OCI-LY7 (cell line): ENCODE measurements at regions not wholly inside any gene's neighbourhood (a gene's known extent, or its start where the extent isn't known, plus 50 kb on each side); places are given as distances from the start of the nearest gene placed in this dataset.

Source experiments
- BruUV-seq: library from RNA; stranded (reverse); fragments of 400-500 nt; replicated peaks from 2 replicates; lab custom pipeline; 2021; lab: Mats Ljungman, UMichigan
- CTCF ChIA-PET: fragments of 300-600 bp; sonication (Branson Sonifier 250); formaldehyde crosslinking; loops from one replicate; lab custom pipeline; 2022; ENCODE audit warnings: antibody characterized with exemption; ENCODE audit not compliant: unreplicated experiment; lab: Charles Lee
- POLR2A ChIA-PET: fragments of 300-600 bp; sonication (Branson Sonifier 250); formaldehyde crosslinking; loops from one replicate; lab custom pipeline; 2022; ENCODE audit warnings: antibody characterized with exemption; lab: Charles Lee
- DNase-seq: peaks from one replicate; pipeline ENCODE4 v3.0.0-alpha.2; 2015; ENCODE audit warnings: low spot score
- H2AFZ ChIP-seq: fragments of 200-600 bp; sonication (generic), shearing (Covaris generic); 2 replicates; pipeline ENCODE4 v1.6.1; 2014; ENCODE audit warnings: mild to moderate bottlenecking, antibody characterized with exemption, low read length, moderate library complexity
- H3K27ac ChIP-seq: fragments of 200-600 bp; sonication (generic); 2 replicates; pipeline ENCODE4 v1.5.1; 2014; ENCODE audit warnings: mixed run types, low read depth, mild to moderate bottlenecking, moderate library complexity, low read length, inconsistent platforms; ENCODE audit not compliant: poor library complexity, severe bottlenecking
- H3K36me3 ChIP-seq: fragments of 200-600 bp; sonication (generic); 2 replicates; pipeline ENCODE4 v1.6.1; 2014; ENCODE audit warnings: mild to moderate bottlenecking, antibody characterized with exemption, low read length, moderate library complexity, mixed read lengths; ENCODE audit not compliant: insufficient read depth
- H3K4me1 ChIP-seq: fragments of 200-600 bp; sonication (generic); 2 replicates; pipeline ENCODE4 v1.5.1; 2014; ENCODE audit warnings: mild to moderate bottlenecking, low read length; ENCODE audit not compliant: insufficient read depth, poor library complexity, severe bottlenecking
- H3K4me2 ChIP-seq: fragments of 200-600 bp; sonication (generic); 2 replicates; pipeline ENCODE4 v1.6.1; 2014; ENCODE audit warnings: mild to moderate bottlenecking, low read length
- H3K4me3 ChIP-seq: fragments of 200-600 bp; sonication (generic); 2 replicates; pipeline ENCODE4 v1.5.1; 2014; ENCODE audit warnings: mild to moderate bottlenecking, low read depth, low read length; ENCODE audit not compliant: poor library complexity, severe bottlenecking
- H3K79me2 ChIP-seq: fragments of 200-600 bp; sonication (generic); 2 replicates; pipeline ENCODE4 v1.6.1; 2016; ENCODE audit warnings: low read depth, mild to moderate bottlenecking, low read length, moderate library complexity, mixed read lengths; ENCODE audit not compliant: insufficient read depth
- H3K9me2 ChIP-seq: fragments of 200-600 bp; sonication (generic); 2 replicates; pipeline ENCODE4 v1.6.1; 2016; ENCODE audit warnings: mild to moderate bottlenecking, low read length, mixed read lengths; ENCODE audit not compliant: insufficient read depth
- H3K9me3 ChIP-seq: fragments of 200-600 bp; sonication (generic); 2 replicates; pipeline ENCODE4 v1.6.1; 2014; ENCODE audit warnings: mild to moderate bottlenecking, mixed run types, low read length, mixed read lengths
- H4K20me1 ChIP-seq: fragments of 200-600 bp; sonication (generic); 2 replicates; pipeline ENCODE4 v1.6.1; 2014; ENCODE audit warnings: mild to moderate bottlenecking, antibody characterized with exemption, low read length, moderate library complexity, mixed read lengths; ENCODE audit not compliant: insufficient read depth
- CTCF ChIP-seq: fragments of 200-600 bp; sonication (generic); conservative IDR thresholded peaks from 2 replicates; pipeline ENCODE4 v1.5.1; 2014; ENCODE audit warnings: mild to moderate bottlenecking, antibody characterized with exemption, low read length, moderate library complexity, mixed read lengths
- EZH2phosphoT487 ChIP-seq: fragments of 200-600 bp; sonication (generic); IDR thresholded peaks from 2 replicates; pipeline ENCODE4 v1.6.1; 2018; ENCODE audit warnings: low read depth, borderline replicate concordance, mild to moderate bottlenecking, mixed run types, antibody characterized with exemption, low read length, moderate library complexity, mixed read lengths
- intact Hi-C: fragments of 100-400 bp; cut with micrococcal nuclease; formaldehyde crosslinking; loops from one replicate; pipeline ENCODE4 v1.10.0; 2022; ENCODE audit not compliant: unreplicated experiment

GRCh38 chr2:18957909-18958308 is 368.5 kb upstream of the NT5C1B start:
- no peak for TF ChIP-seq CTCF
- H3K4me2 ChIP-seq = no peak overlapping the region
- no peaks in the 10 kb centered on the region for H4K20me1 ChIP-seq
- no TSS peak for BruUV-seq
- H3K36me3 ChIP-seq = no peaks in the 10 kb centered on the region
- DNase-seq = no peak
- no peaks in the 10 kb centered on the region for H3K4me1 ChIP-seq
- H2AFZ ChIP-seq = no peak overlapping the region
- H3K27ac ChIP-seq = no peak overlapping the region
- H3K9me2 ChIP-seq = no peaks in the 10 kb centered on the region
- intact Hi-C loops = no loop called here
- CTCF ChIA-PET = no interaction called here
- POLR2A ChIA-PET = interaction anchor here (0.7 kb wide), 1 partner anchor 17 kb away, joined by 3 read pairs; no protein-coding TSS in a partner anchor
- no peaks in the 10 kb centered on the region for H3K9me3 ChIP-seq
- H3K79me2 ChIP-seq = no peaks in the 10 kb centered on the region
- no peak overlapping the region for H3K4me3 ChIP-seq

- H3K9me2 ChIP-seq = no peaks in the 10 kb centered on the region
- ChIA-PET CTCF (no interaction called here), POLR2A (interaction anchor here (0.9 to 1.2 kb wide), 2 partner anchors 26 to 27 kb away, joined by 3 to 4 read pairs; no protein-coding TSS in a partner anchor)
- H3K27ac ChIP-seq = no peak overlapping the region
- no peaks in the 10 kb centered on the region for H3K9me3 ChIP-seq
- no peak for DNase-seq
- no peaks in the 10 kb centered on the region for H3K79me2 ChIP-seq
- TF ChIP-seq CTCF (no peak), EZH2phosphoT487 (no peak)
- no TSS peak for BruUV-seq
- no peaks in the 10 kb centered on the region for H3K36me3 ChIP-seq
- no peaks in the 10 kb centered on the region for H3K4me1 ChIP-seq
- intact Hi-C loops = no loop called here
- H2AFZ ChIP-seq = no peak overlapping the region
- no peak overlapping the region for H3K4me2 ChIP-seq
- no peak overlapping the region for H3K4me3 ChIP-seq
- H4K20me1 ChIP-seq = no peaks in the 10 kb centered on the region
Measured at GRCh38 chr2:18950361-18950851, 361.0 kb upstream of the NT5C1B start.

GRCh38 chr2:18949871-18950270 is 360.5 kb upstream of the NT5C1B start:
- no peak overlapping the region for H3K4me3 ChIP-seq
- intact Hi-C loops = no loop called here
- H3K79me2 ChIP-seq = no peaks in the 10 kb centered on the region
- POLR2A ChIA-PET = interaction anchor here (0.9 to 1.2 kb wide), 2 partner anchors 27 kb away, joined by 3 to 4 read pairs; no protein-coding TSS in a partner anchor
- no peaks in the 10 kb centered on the region for H3K9me3 ChIP-seq
- CTCF ChIA-PET = no interaction called here
- H2AFZ ChIP-seq = no peak overlapping the region
- no peaks in the 10 kb centered on the region for H3K36me3 ChIP-seq
- no peak for DNase-seq
- no peak overlapping the region for H3K4me2 ChIP-seq
- H3K9me2 ChIP-seq = no peaks in the 10 kb centered on the region
- no peaks in the 10 kb centered on the region for H3K4me1 ChIP-seq
- no peaks in the 10 kb centered on the region for H4K20me1 ChIP-seq
- TF ChIP-seq CTCF (no peak), EZH2phosphoT487 (no peak)
- no TSS peak for BruUV-seq
- no peak overlapping the region for H3K27ac ChIP-seq
